GM21737 (cell line): ENCODE measurements at regions not wholly inside any gene's neighbourhood (a gene's known extent, or its start where the extent isn't known, plus 50 kb on each side); places are given as distances from the start of the nearest gene placed in this dataset.
"Not testable (repeated sequence)": the region's sequence is repeated elsewhere in the genome, so short reads cannot be mapped to it uniquely, and the experiment has no call there.

Experiments
- ATAC-seq: cut with Tn5 transposase; IDR thresholded peaks from one replicate; pipeline ENCODE4 v1.9.1; 2021; ENCODE audit warnings: mild to moderate bottlenecking, moderate library complexity; ENCODE audit not compliant: unreplicated experiment

GRCh38 chr6:19705606-19706005, 131.6 kb upstream of the ID4 start:
- no peak for ATAC-seq

- ATAC-seq = no peak
Measured at GRCh38 chr6:19712012-19712688, 125.0 kb upstream of the ID4 start.

- ATAC-seq = no peak
Measured at GRCh38 chr6:19712998-19713397, 124.2 kb upstream of the ID4 start.

- no peak for ATAC-seq
Measured at GRCh38 chr6:19713411-19713810, 123.8 kb upstream of the ID4 start.

GRCh38 chr6:19713984-19714383, 123.2 kb upstream of the ID4 start:
- no peak for ATAC-seq

- ATAC-seq = no peak
Measured at GRCh38 chr6:19714434-19715166, 122.6 kb upstream of the ID4 start.

GRCh38 chr6:19715167-19715551, 122.0 kb upstream of the ID4 start:
- no peak for ATAC-seq

GRCh38 chr6:19719691-19720128, 117.5 kb upstream of the ID4 start:
- ATAC-seq = no peak

- ATAC-seq = no peak
Measured at GRCh38 chr6:19721766-19722377, 115.3 kb upstream of the ID4 start.

- ATAC-seq = no peak
Measured at GRCh38 chr6:19722999-19723398, 114.2 kb upstream of the ID4 start.

- no peak for ATAC-seq
Measured at GRCh38 chr6:19723545-19723944, 113.6 kb upstream of the ID4 start.

GRCh38 chr6:19725436-19725835, 111.7 kb upstream of the ID4 start:
- not testable (repeated sequence) for ATAC-seq

GRCh38 chr6:19731282-19731681, 105.9 kb upstream of the ID4 start:
- ATAC-seq = no peak

GRCh38 chr6:19734061-19734460, 103.1 kb upstream of the ID4 start:
- no peak for ATAC-seq

GRCh38 chr6:19734519-19734918, 102.7 kb upstream of the ID4 start:
- no peak for ATAC-seq

- no peak for ATAC-seq
Measured at GRCh38 chr6:19736066-19736465, 101.1 kb upstream of the ID4 start.

GRCh38 chr6:19738010-19738409, 99.2 kb upstream of the ID4 start:
- ATAC-seq = no peak

- no peak for ATAC-seq
Measured at GRCh38 chr6:19749722-19750121, 87.4 kb upstream of the ID4 start.

- no peak for ATAC-seq
Measured at GRCh38 chr6:19752746-19753145, 84.4 kb upstream of the ID4 start.

GRCh38 chr6:19753826-19754225, 83.3 kb upstream of the ID4 start:
- no peak for ATAC-seq

- ATAC-seq = no peak
Measured at GRCh38 chr6:19754686-19755085, 82.5 kb upstream of the ID4 start.

GRCh38 chr6:19755181-19755580, 82.0 kb upstream of the ID4 start:
- ATAC-seq = no peak
